AG04449 (cell line): ENCODE measurements at regions not wholly inside any gene's neighbourhood (a gene's known extent, or its start where the extent isn't known, plus 50 kb on each side); places are given as distances from the start of the nearest gene placed in this dataset.
"Not testable (repeated sequence)": the region's sequence is repeated elsewhere in the genome, so short reads cannot be mapped to it uniquely, and the experiment has no call there.

Experiments
- CTCF ChIA-PET: fragments of 350-600 bp; formaldehyde crosslinking; extraction: SDS; loops from one replicate; lab custom pipeline; 2021; ENCODE audit warnings: antibody characterized with exemption; lab: Yijun Ruan, JAX
- POLR2A ChIA-PET: fragments of 400-600, 350-600 bp; formaldehyde crosslinking; extraction: SDS; loops from one replicate; lab custom pipeline; 2020; ENCODE audit warnings: antibody characterized with exemption, inconsistent platforms; lab: Yijun Ruan, JAX
- DNase-seq: peaks from one replicate; pipeline ENCODE4 v3.0.0-alpha.2; 2010; ENCODE audit warnings: low read depth, low spot score
- H3K4me3 ChIP-seq: 2 replicates; pipeline ENCODE4 v1.5.1; 2011; ENCODE audit warnings: low read depth, mild to moderate bottlenecking, control low read depth, low read length
- CTCF ChIP-seq: IDR thresholded peaks from one replicate; pipeline ENCODE4 v1.5.1; 2011; ENCODE audit warnings: mild to moderate bottlenecking, moderate library complexity, low read length, control low read depth, inconsistent platforms; ENCODE audit not compliant: insufficient read depth; ENCODE audit errors: missing control alignments

DNA sequence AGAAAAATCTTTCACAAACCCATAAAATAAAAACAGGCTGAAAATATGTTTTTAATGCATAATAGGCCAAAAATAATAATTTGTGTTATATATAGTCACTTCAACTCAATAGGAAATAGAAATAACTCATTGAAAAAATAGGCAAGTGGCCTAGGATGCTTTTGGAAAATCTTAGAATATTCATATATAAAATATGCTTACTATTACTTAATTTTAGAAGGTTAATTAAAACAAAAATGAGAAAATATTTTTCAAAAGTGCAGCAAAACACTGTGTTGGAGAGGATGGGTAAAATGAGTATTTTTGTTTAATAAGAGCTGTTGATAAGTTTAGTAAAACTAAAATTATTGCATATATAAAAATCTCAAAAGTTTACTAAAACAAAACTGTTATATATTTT, 308.0 kb upstream of the ATXN7L3B start:
- ChIA-PET CTCF (no interaction called here), POLR2A (no interaction called here)
- no peak overlapping the region for H3K4me3 ChIP-seq
- TF ChIP-seq CTCF = no peak
- no peak for DNase-seq

- no peak overlapping the region for H3K4me3 ChIP-seq
- no peak for TF ChIP-seq CTCF
- ChIA-PET CTCF (no interaction called here), POLR2A (no interaction called here)
- no peak for DNase-seq
Observed at GRCh38 chr12:74235342-74235741, 302.3 kb upstream of the ATXN7L3B start.

DNA sequence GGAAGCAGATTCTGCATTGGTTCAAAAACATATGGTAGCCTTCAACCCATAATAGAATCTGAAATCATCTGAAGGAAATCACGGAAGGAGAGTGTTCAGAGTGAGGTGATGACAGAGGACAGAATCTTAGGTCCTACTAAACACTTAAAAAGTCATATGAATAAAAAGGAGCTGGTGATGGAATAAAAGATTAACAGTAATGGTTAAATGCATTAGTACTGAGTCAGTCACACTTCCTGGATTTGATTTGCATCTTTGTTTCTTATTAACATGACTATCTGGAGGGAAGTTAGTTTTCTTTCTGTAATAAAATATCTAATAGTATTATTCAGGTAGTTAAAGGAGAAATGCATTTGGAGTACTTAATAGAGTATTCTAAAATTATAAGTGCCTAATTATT, 296.3 kb upstream of the ATXN7L3B start:
- POLR2A ChIA-PET = no interaction called here
- TF ChIP-seq CTCF = no peak

DNA sequence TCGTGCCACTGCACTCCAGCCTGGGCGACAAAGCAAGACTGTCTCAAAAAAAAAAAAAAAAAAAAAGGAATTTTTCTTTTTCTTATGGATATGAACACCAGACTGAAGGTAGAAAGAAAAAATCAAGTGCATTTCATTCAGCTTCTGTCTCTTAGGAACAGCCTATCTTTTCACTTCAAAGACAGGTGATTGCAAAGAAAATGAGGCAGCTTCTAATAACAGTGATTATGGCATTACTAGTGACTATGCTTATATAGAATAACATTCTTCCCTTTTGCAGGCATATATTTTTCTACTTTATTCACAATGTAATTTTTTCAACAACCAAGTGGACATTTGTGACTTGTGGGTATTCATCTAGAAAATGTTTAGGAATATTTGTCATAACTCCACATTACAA, 295.5 kb upstream of the ATXN7L3B start:
- no peak for DNase-seq
- ChIA-PET CTCF (no interaction called here), POLR2A (no interaction called here)
- TF ChIP-seq CTCF = no peak
- no peak overlapping the region for H3K4me3 ChIP-seq

More for the DNA sequence above, 296.3 kb upstream of the ATXN7L3B start:
- DNase-seq = no peak
- H3K4me3 ChIP-seq = no peak overlapping the region
- CTCF ChIA-PET = no interaction called here

DNA sequence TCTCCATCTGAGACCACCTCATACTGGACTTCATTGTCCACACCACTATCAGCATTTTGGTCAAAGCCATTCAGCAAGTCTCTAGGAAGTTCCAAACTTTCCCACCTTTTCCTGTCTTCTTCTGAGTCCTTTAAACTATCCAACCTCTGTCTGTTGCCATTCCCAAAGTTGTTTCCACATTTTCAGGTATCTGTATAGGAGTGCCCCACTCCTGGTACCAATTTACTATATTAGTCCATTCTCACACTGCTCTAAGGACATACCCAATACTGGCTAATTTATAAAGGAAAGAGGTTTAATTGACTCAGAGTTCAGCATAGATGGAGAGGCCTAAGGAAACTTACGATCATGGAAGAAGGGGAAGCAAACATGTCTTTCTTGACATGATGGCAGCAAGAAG, 292.2 kb upstream of the ATXN7L3B start:
- TF ChIP-seq CTCF = no peak
- ChIA-PET CTCF (no interaction called here), POLR2A (no interaction called here)

GRCh38 chr12:74250891-74251290, 286.7 kb upstream of the ATXN7L3B start:
- no peak for TF ChIP-seq CTCF
- POLR2A ChIA-PET = no interaction called here
- H3K4me3 ChIP-seq = no peak overlapping the region
- DNase-seq = no peak
- CTCF ChIA-PET = no interaction called here

More for the DNA sequence above, 292.2 kb upstream of the ATXN7L3B start:
- DNase-seq = no peak
- H3K4me3 ChIP-seq = no peak overlapping the region

- DNase-seq, POLR2A ChIA-PET, H3K4me3 ChIP-seq, CTCF ChIA-PET: not testable (repeated sequence)
Observed at GRCh38 chr12:74253826-74254225, 283.8 kb upstream of the ATXN7L3B start.
